GM23338 (cell line): ENCODE measurements at regions not wholly inside any gene's neighbourhood (a gene's known extent, or its start where the extent isn't known, plus 50 kb on each side); places are given as distances from the start of the nearest gene placed in this dataset.
A peak's percentile ranks its signal among the peaks of the same experiment; 100 is the strongest.

Experiments used
- ATAC-seq: fragments of 200-7000 bp; cut with Tn5 transposase; 3 replicates; pipeline ENCODE4 v1.9.1; 2020
- DNase-seq: peaks from one replicate; pipeline ENCODE4 v3.0.0-alpha.2; 2015; ENCODE audit warnings: low spot score
- H2AFZ ChIP-seq: fragments of 200-600 bp; sonication (generic); 2 replicates; pipeline ENCODE4 v1.8.0; 2016; ENCODE audit warnings: antibody characterized with exemption, mild to moderate bottlenecking, moderate library complexity
- H3F3A ChIP-seq: fragments of 200-600 bp; sonication (generic); replicated peaks from 2 replicates; pipeline ENCODE4 v1.8.0; 2017; ENCODE audit warnings: antibody characterized with exemption, mixed run types, low read depth
- H3K27ac ChIP-seq: fragments of 200-600 bp; sonication (generic); 2 replicates; pipeline ENCODE4 v1.6.1; 2016; ENCODE audit warnings: low read depth
- H3K27me3 ChIP-seq: fragments of 200-600 bp; sonication (generic); 2 replicates; pipeline ENCODE4 v1.8.0; 2016; ENCODE audit warnings: mild to moderate bottlenecking, mixed run types, moderate library complexity; ENCODE audit not compliant: insufficient read depth
- H3K36me3 ChIP-seq: fragments of 200-600 bp; sonication (generic); 2 replicates; pipeline ENCODE4 v1.8.0; 2016; ENCODE audit warnings: mild to moderate bottlenecking; ENCODE audit not compliant: insufficient read depth
- H3K4me1 ChIP-seq: fragments of 200-600 bp; sonication (generic); 2 replicates; pipeline ENCODE4 v1.8.0; 2016; ENCODE audit warnings: mild to moderate bottlenecking, moderate library complexity; ENCODE audit not compliant: insufficient read depth
- H3K4me2 ChIP-seq: fragments of 200-600 bp; sonication (generic); 2 replicates; pipeline ENCODE4 v1.7.1; 2017; ENCODE audit warnings: mixed run types
- H3K4me3 ChIP-seq: fragments of 200-600 bp; sonication (generic); 2 replicates; pipeline ENCODE4 v1.6.1; 2016; ENCODE audit warnings: mixed run types
- H3K79me2 ChIP-seq: fragments of 200-600 bp; sonication (generic); replicated peaks from 2 replicates; pipeline ENCODE4 v1.8.0; 2017; ENCODE audit warnings: mild to moderate bottlenecking; ENCODE audit not compliant: insufficient read depth
- H3K9me2 ChIP-seq: fragments of 200-600 bp; sonication (generic); 2 replicates; pipeline ENCODE4 v1.8.0; 2017; ENCODE audit not compliant: insufficient read depth
- H4K20me1 ChIP-seq: fragments of 200-600 bp; sonication (generic); replicated peaks from 2 replicates; pipeline ENCODE4 v1.8.0; 2017; ENCODE audit warnings: mild to moderate bottlenecking; ENCODE audit not compliant: insufficient read depth
- H3K27ac Mint-ChIP-seq: 2 replicates; pipeline ENCODE4 v1.8.0; 2020; ENCODE audit warnings: inconsistent platforms, mild to moderate bottlenecking, moderate library complexity, mixed read lengths
- H3K27me3 Mint-ChIP-seq: 3 replicates; pipeline ENCODE4 v1.8.0; 2022; ENCODE audit warnings: low read depth, mild to moderate bottlenecking, moderate library complexity, mixed read lengths, inconsistent platforms; ENCODE audit not compliant: insufficient read depth, poor library complexity
- H3K36me3 Mint-ChIP-seq: 3 replicates; pipeline ENCODE4 v1.8.0; 2021; ENCODE audit warnings: low read depth, mild to moderate bottlenecking, inconsistent platforms, moderate library complexity, mixed read lengths
- H3K4me1 Mint-ChIP-seq: 3 replicates; pipeline ENCODE4 v1.8.0; 2020; ENCODE audit warnings: mild to moderate bottlenecking, inconsistent platforms, mixed read lengths
- H3K4me3 Mint-ChIP-seq: 3 replicates; pipeline ENCODE4 v1.8.0; 2021; ENCODE audit warnings: moderate library complexity, mild to moderate bottlenecking, inconsistent platforms, mixed read lengths
- H3K9me3 Mint-ChIP-seq: 3 replicates; pipeline ENCODE4 v1.8.0; 2020; ENCODE audit warnings: moderate library complexity, mild to moderate bottlenecking, inconsistent platforms, mixed read lengths
- CREB1 ChIP-seq: fragments of 250-450 bp; sonication (Bioruptor Pico); IDR thresholded peaks from 2 replicates; pipeline ENCODE4 v1.5.0; 2020; ENCODE audit warnings: low read depth, mild to moderate bottlenecking, moderate library complexity
- EZH2 ChIP-seq: fragments of 200-600 bp; sonication (generic); IDR thresholded peaks from one replicate; pipeline ENCODE4 v1.8.0; 2017; ENCODE audit warnings: antibody characterized with exemption, mild to moderate bottlenecking, low read depth; ENCODE audit not compliant: unreplicated experiment
- EZH2phosphoT487 ChIP-seq: fragments of 200-600 bp; sonication (generic); IDR thresholded peaks from one replicate; pipeline ENCODE4 v1.8.1; 2018; ENCODE audit warnings: antibody characterized with exemption; ENCODE audit not compliant: unreplicated experiment
- NANOG ChIP-seq: IDR thresholded peaks from 2 replicates; pipeline ENCODE4 v1.6.1; 2016; ENCODE audit warnings: antibody characterized with exemption, borderline replicate concordance
- POLR2AphosphoS5 ChIP-seq: IDR thresholded peaks from 2 replicates; pipeline ENCODE4 v1.6.1; 2016; ENCODE audit warnings: antibody characterized with exemption, low read depth
- STAT1 ChIP-seq: IDR thresholded peaks from one replicate; pipeline ENCODE4 v1.6.1; 2016; ENCODE audit warnings: antibody characterized with exemption; ENCODE audit not compliant: unreplicated experiment
- ZNF114 ChIP-seq: fragments of 250-450 bp; sonication (Bioruptor Pico); IDR thresholded peaks from 2 replicates; pipeline ENCODE4 v1.5.0; 2020; ENCODE audit warnings: mild to moderate bottlenecking, moderate library complexity
- ZNF331 ChIP-seq: fragments of 250-450 bp; sonication (Bioruptor Pico); IDR thresholded peaks from 2 replicates; pipeline ENCODE4 v1.5.0; 2020; ENCODE audit warnings: low read depth, mild to moderate bottlenecking, moderate library complexity
- TF ChIP-seq, protein P1 (sequence below): fragments of 250-450 bp; sonication (Bioruptor Pico); IDR thresholded peaks from 2 replicates; pipeline ENCODE4 v1.5.0; 2020; ENCODE audit warnings: mild to moderate bottlenecking, moderate library complexity
- TF ChIP-seq, protein P2 (sequence below), 2 experiments: fragments of 200-600 bp in 1 of 2; sonication (generic) in 1 of 2; conservative IDR thresholded peaks; 2 replicates each; pipeline versions ENCODE4 v1.5.1 to v1.6.1; 2016 to 2017; ENCODE audit warnings: antibody characterized with exemption in 2 of 2, low read depth in 2 of 2, mild to moderate bottlenecking in 2 of 2, moderate library complexity in 1 of 2
- TF ChIP-seq, protein P3 (sequence below): IDR thresholded peaks from 2 replicates; pipeline ENCODE4 v1.6.1; 2016; ENCODE audit warnings: antibody characterized with exemption
- TF ChIP-seq, protein P4 (sequence below): IDR thresholded peaks from one replicate; pipeline ENCODE4 v1.6.1; 2018; ENCODE audit warnings: antibody characterized with exemption; ENCODE audit not compliant: unreplicated experiment

DNA sequence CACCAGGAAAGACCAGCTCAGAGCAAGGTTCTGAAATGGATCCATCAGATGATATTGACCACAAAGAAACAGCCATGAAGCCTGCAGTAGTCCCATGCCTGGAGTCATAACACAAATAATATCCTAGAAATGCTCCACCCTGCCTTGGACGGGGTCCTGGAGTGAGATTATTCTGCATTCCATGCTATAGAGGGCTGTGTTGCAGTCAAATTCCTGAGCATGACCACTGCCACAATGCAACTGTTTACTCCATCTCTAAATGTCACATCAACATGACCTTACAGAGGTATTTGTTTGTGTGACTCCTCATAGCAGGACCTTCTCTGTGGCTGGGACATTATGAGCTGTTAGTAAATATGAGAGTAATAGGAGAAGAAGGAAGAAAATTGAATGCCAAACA is 257.5 kb upstream of the TCF21 start (continued):
- TF ChIP-seq, protein P1, sequence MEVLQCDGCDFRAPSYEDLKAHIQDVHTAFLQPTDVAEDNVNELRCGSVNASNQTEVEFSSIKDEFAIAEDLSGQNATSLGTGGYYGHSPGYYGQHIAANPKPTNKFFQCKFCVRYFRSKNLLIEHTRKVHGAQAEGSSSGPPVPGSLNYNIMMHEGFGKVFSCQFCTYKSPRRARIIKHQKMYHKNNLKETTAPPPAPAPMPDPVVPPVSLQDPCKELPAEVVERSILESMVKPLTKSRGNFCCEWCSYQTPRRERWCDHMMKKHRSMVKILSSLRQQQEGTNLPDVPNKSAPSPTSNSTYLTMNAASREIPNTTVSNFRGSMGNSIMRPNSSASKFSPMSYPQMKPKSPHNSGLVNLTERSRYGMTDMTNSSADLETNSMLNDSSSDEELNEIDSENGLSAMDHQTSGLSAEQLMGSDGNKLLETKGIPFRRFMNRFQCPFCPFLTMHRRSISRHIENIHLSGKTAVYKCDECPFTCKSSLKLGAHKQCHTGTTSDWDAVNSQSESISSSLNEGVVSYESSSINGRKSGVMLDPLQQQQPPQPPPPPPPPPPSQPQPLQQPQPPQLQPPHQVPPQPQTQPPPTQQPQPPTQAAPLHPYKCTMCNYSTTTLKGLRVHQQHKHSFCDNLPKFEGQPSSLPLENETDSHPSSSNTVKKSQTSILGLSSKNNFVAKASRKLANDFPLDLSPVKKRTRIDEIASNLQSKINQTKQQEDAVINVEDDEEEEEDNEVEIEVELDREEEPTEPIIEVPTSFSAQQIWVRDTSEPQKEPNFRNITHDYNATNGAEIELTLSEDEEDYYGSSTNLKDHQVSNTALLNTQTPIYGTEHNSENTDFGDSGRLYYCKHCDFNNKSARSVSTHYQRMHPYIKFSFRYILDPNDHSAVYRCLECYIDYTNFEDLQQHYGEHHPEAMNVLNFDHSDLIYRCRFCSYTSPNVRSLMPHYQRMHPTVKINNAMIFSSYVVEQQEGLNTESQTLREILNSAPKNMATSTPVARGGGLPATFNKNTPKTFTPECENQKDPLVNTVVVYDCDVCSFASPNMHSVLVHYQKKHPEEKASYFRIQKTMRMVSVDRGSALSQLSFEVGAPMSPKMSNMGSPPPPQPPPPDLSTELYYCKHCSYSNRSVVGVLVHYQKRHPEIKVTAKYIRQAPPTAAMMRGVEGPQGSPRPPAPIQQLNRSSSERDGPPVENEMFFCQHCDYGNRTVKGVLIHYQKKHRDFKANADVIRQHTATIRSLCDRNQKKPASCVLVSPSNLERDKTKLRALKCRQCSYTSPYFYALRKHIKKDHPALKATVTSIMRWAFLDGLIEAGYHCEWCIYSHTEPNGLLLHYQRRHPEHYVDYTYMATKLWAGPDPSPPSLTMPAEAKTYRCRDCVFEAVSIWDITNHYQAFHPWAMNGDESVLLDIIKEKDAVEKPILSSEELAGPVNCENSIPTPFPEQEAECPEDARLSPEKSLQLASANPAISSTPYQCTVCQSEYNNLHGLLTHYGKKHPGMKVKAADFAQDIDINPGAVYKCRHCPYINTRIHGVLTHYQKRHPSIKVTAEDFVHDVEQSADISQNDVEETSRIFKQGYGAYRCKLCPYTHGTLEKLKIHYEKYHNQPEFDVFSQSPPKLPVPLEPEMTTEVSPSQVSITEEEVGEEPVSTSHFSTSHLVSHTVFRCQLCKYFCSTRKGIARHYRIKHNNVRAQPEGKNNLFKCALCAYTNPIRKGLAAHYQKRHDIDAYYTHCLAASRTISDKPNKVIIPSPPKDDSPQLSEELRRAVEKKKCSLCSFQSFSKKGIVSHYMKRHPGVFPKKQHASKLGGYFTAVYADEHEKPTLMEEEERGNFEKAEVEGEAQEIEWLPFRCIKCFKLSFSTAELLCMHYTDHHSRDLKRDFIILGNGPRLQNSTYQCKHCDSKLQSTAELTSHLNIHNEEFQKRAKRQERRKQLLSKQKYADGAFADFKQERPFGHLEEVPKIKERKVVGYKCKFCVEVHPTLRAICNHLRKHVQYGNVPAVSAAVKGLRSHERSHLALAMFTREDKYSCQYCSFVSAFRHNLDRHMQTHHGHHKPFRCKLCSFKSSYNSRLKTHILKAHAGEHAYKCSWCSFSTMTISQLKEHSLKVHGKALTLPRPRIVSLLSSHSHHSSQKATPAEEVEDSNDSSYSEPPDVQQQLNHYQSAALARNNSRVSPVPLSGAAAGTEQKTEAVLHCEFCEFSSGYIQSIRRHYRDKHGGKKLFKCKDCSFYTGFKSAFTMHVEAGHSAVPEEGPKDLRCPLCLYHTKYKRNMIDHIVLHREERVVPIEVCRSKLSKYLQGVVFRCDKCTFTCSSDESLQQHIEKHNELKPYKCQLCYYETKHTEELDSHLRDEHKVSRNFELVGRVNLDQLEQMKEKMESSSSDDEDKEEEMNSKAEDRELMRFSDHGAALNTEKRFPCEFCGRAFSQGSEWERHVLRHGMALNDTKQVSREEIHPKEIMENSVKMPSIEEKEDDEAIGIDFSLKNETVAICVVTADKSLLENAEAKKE (CRISPR knock-in tag) = no peak
- no peak for TF ChIP-seq ZNF114 (CRISPR knock-in tag)

DNA sequence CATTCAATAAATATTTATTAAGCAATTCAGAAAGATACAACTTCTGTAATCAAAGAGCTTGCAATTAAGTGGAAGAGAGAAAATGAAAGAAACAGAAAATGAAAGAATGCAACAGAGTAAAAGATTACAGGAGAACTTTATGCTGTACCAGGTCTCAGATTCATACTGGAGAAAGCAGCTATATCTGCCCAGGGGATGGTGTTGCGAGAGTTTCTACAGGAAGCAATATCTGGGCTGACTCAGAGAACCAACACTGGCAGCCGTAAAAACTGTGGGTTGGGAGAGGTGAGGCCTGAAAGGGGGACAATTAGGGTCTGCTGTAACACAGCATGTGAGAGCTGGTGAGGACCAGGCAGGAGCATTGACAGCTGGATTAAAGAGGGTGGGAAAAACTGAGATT is 256.7 kb upstream of the TCF21 start:
- no peaks in the 10 kb centered on the region for H3K79me2 ChIP-seq
- no peak overlapping the region for H3K4me2 ChIP-seq
- H3F3A ChIP-seq = no peaks in the 10 kb centered on the region
- H3K27ac Mint-ChIP-seq = no peak overlapping the region
- H3K27ac ChIP-seq = no peak overlapping the region
- 0 out of 2 replicates have a peak overlapping the region, but pooled peaks have one; percentile 72 for H2AFZ ChIP-seq
- no peaks in the 10 kb centered on the region for H3K4me1 ChIP-seq
- peaks cover 2% of the 10 kb centered on the region; the same call in 1 of the 2 replicates for H3K9me2 ChIP-seq
- ATAC-seq (no peak), DNase-seq (no peak)
- no peaks in the 10 kb centered on the region for H4K20me1 ChIP-seq
- no peaks in the 10 kb centered on the region for H3K27me3 Mint-ChIP-seq
- H3K36me3 ChIP-seq = no peaks in the 10 kb centered on the region
- no peak overlapping the region for H3K4me3 ChIP-seq
- H3K36me3 Mint-ChIP-seq = no peaks in the 10 kb centered on the region
- no peaks in the 10 kb centered on the region for H3K27me3 ChIP-seq
- H3K4me3 Mint-ChIP-seq = no peak overlapping the region
- no peaks in the 10 kb centered on the region for H3K9me3 Mint-ChIP-seq
- no peaks in the 10 kb centered on the region for H3K4me1 Mint-ChIP-seq
- no peak for TF ChIP-seq POLR2AphosphoS5
- no peak for TF ChIP-seq ZNF331
- TF ChIP-seq ZNF114 (CRISPR knock-in tag) = no peak
- TF ChIP-seq STAT1 = no peak
- TF ChIP-seq, protein P2, sequence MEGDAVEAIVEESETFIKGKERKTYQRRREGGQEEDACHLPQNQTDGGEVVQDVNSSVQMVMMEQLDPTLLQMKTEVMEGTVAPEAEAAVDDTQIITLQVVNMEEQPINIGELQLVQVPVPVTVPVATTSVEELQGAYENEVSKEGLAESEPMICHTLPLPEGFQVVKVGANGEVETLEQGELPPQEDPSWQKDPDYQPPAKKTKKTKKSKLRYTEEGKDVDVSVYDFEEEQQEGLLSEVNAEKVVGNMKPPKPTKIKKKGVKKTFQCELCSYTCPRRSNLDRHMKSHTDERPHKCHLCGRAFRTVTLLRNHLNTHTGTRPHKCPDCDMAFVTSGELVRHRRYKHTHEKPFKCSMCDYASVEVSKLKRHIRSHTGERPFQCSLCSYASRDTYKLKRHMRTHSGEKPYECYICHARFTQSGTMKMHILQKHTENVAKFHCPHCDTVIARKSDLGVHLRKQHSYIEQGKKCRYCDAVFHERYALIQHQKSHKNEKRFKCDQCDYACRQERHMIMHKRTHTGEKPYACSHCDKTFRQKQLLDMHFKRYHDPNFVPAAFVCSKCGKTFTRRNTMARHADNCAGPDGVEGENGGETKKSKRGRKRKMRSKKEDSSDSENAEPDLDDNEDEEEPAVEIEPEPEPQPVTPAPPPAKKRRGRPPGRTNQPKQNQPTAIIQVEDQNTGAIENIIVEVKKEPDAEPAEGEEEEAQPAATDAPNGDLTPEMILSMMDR (conservative IDR thresholded peaks at IDR 0.05; ENCODE audit: low read depth in 2 of 2) = no peak
- no peak for TF ChIP-seq NANOG
- no peak for TF ChIP-seq CREB1 (CRISPR knock-in tag)
- no peak for TF ChIP-seq EZH2phosphoT487
- TF ChIP-seq, protein P3, sequence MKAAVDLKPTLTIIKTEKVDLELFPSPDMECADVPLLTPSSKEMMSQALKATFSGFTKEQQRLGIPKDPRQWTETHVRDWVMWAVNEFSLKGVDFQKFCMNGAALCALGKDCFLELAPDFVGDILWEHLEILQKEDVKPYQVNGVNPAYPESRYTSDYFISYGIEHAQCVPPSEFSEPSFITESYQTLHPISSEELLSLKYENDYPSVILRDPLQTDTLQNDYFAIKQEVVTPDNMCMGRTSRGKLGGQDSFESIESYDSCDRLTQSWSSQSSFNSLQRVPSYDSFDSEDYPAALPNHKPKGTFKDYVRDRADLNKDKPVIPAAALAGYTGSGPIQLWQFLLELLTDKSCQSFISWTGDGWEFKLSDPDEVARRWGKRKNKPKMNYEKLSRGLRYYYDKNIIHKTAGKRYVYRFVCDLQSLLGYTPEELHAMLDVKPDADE = no peak
- TF ChIP-seq, protein P4, sequence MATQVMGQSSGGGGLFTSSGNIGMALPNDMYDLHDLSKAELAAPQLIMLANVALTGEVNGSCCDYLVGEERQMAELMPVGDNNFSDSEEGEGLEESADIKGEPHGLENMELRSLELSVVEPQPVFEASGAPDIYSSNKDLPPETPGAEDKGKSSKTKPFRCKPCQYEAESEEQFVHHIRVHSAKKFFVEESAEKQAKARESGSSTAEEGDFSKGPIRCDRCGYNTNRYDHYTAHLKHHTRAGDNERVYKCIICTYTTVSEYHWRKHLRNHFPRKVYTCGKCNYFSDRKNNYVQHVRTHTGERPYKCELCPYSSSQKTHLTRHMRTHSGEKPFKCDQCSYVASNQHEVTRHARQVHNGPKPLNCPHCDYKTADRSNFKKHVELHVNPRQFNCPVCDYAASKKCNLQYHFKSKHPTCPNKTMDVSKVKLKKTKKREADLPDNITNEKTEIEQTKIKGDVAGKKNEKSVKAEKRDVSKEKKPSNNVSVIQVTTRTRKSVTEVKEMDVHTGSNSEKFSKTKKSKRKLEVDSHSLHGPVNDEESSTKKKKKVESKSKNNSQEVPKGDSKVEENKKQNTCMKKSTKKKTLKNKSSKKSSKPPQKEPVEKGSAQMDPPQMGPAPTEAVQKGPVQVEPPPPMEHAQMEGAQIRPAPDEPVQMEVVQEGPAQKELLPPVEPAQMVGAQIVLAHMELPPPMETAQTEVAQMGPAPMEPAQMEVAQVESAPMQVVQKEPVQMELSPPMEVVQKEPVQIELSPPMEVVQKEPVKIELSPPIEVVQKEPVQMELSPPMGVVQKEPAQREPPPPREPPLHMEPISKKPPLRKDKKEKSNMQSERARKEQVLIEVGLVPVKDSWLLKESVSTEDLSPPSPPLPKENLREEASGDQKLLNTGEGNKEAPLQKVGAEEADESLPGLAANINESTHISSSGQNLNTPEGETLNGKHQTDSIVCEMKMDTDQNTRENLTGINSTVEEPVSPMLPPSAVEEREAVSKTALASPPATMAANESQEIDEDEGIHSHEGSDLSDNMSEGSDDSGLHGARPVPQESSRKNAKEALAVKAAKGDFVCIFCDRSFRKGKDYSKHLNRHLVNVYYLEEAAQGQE = no peak
- no peak for TF ChIP-seq EZH2
